Fibroblast of lung (primary cell): ENCODE measurements at regions not wholly inside any gene's neighbourhood (a gene's known extent, or its start where the extent isn't known, plus 50 kb on each side); places are given as distances from the start of the nearest gene placed in this dataset.
"Not testable (repeated sequence)": the region's sequence is repeated elsewhere in the genome, so short reads cannot be mapped to it uniquely, and the experiment has no call there.

Experiments used
- DNase-seq, 2 donors: peaks; one replicate each; pipeline versions ENCODE4 v3.0.0 to v3.0.0-alpha.2; 2010; ENCODE audit warnings: low read depth in 2 of 2
- H2AFZ ChIP-seq: 2 replicates; pipeline ENCODE4 v1.5.1; 2012; ENCODE audit warnings: low read length, control low read depth, inconsistent platforms
- H3K27ac ChIP-seq: 2 replicates; pipeline ENCODE4 v1.5.1; 2011; ENCODE audit warnings: low read length, control low read depth; ENCODE audit not compliant: insufficient read depth
- H3K27me3 ChIP-seq: 2 replicates; pipeline ENCODE4 v1.5.1; 2011; ENCODE audit warnings: mild to moderate bottlenecking, low read length; ENCODE audit not compliant: control insufficient read depth, insufficient read depth
- H3K36me3 ChIP-seq: 2 replicates; pipeline ENCODE4 v1.5.1; 2011; ENCODE audit warnings: low read length; ENCODE audit not compliant: control insufficient read depth, insufficient read depth
- H3K4me1 ChIP-seq: 2 replicates; pipeline ENCODE4 v1.5.1; 2011; ENCODE audit warnings: low read length; ENCODE audit not compliant: control insufficient read depth, insufficient read depth; ENCODE audit errors: extremely low read depth
- H3K4me2 ChIP-seq: 2 replicates; pipeline ENCODE4 v1.5.1; 2011; ENCODE audit warnings: low read length, control low read depth; ENCODE audit not compliant: insufficient read depth; ENCODE audit errors: extremely low read depth
- H3K4me3 ChIP-seq, 4 experiments: fragments of 200-600 bp in 1 of 4; sonication (generic) in 1 of 4; replicated peaks in 1 of 4; 2 replicates each; pipeline ENCODE4 v1.5.1; 2011 to 2016; ENCODE audit warnings: low read length in 4 of 4, low read depth in 3 of 4, mild to moderate bottlenecking in 3 of 4, control low read depth in 2 of 4, inconsistent platforms in 1 of 4, mixed read lengths in 1 of 4; ENCODE audit not compliant: insufficient read depth in 1 of 4; ENCODE audit errors: control extremely low read depth in 1 of 4
- H3K79me2 ChIP-seq: 2 replicates; pipeline ENCODE4 v1.5.1; 2012; ENCODE audit warnings: mild to moderate bottlenecking, low read length, inconsistent platforms; ENCODE audit not compliant: control insufficient read depth, insufficient read depth
- H3K9ac ChIP-seq: 2 replicates; pipeline ENCODE4 v1.5.1; 2011; ENCODE audit warnings: mild to moderate bottlenecking, low read length, control low read depth; ENCODE audit not compliant: insufficient read depth
- H3K9me3 ChIP-seq: 2 replicates; pipeline ENCODE4 v1.5.1; 2012; ENCODE audit warnings: low read depth, low read length; ENCODE audit not compliant: control insufficient read depth, insufficient read depth
- H4K20me1 ChIP-seq: 2 replicates; pipeline ENCODE4 v1.5.1; 2011; ENCODE audit warnings: low read length; ENCODE audit not compliant: control insufficient read depth, insufficient read depth; ENCODE audit errors: extremely low read depth
- CTCF ChIP-seq, 2 donors: IDR thresholded peaks in 1 of 2; conservative IDR thresholded peaks in 1 of 2; 1 replicate in 1 of 2; 2 replicates in 1 of 2; pipeline ENCODE4 v1.5.1; 2011 to 2012; ENCODE audit warnings: low read length in 2 of 2, control low read depth in 1 of 2, inconsistent platforms in 1 of 2, low read depth in 1 of 2, mild to moderate bottlenecking in 1 of 2
- EZH2 ChIP-seq: IDR thresholded peaks from 2 replicates; pipeline ENCODE4 v1.5.1; 2012; ENCODE audit warnings: low read length, control low read depth, mild to moderate bottlenecking; ENCODE audit errors: missing control alignments

GRCh38 chr5:116771466-116772151 is 197.0 kb upstream of the SEMA6A start:
- Histone ChIP-seq H3K4me1 (no peaks in the 10 kb centered on the region), H3K4me2 (no peak overlapping the region), H3K36me3 (no peaks in the 10 kb centered on the region), H2AFZ (no peak overlapping the region), H3K27ac (no peak overlapping the region), H3K4me3 (no peak overlapping the region), H3K27me3 (no peaks in the 10 kb centered on the region), H4K20me1 (no peaks in the 10 kb centered on the region), H3K9me3 (no peaks in the 10 kb centered on the region), H3K9ac (no peak overlapping the region), H3K79me2 (no peaks in the 10 kb centered on the region)
- TF ChIP-seq CTCF (conservative IDR thresholded peaks at IDR 0.05 in 1 of 2, IDR thresholded peaks at IDR 0.05 in 1 of 2; ENCODE audit: low read depth in 1 of 2, low read length in 2 of 2) (no peak), EZH2 (no peak)
- DNase-seq, result no peak

- not testable (repeated sequence) for H4K20me1 ChIP-seq, H3K36me3 ChIP-seq, H3K9ac ChIP-seq, H3K9me3 ChIP-seq, H3K27me3 ChIP-seq, H3K79me2 ChIP-seq, H3K4me2 ChIP-seq, H2AFZ ChIP-seq, H3K27ac ChIP-seq, H3K4me1 ChIP-seq, H3K4me3 ChIP-seq, DNase-seq
These were observed 195.3 kb upstream of the SEMA6A start for GRCh38 chr5:116769953-116770352.

GRCh38 chr5:116769470-116769869 is 194.8 kb upstream of the SEMA6A start:
- no peak overlapping the region for H2AFZ ChIP-seq
- DNase-seq, result no peak
- H3K36me3 ChIP-seq, result no peaks in the 10 kb centered on the region
- no peaks in the 10 kb centered on the region for H3K27me3 ChIP-seq
- TF ChIP-seq CTCF (conservative IDR thresholded peaks at IDR 0.05 in 1 of 2, IDR thresholded peaks at IDR 0.05 in 1 of 2; ENCODE audit: low read depth in 1 of 2, low read length in 2 of 2) (no peak), EZH2 (no peak)
- no peaks in the 10 kb centered on the region for H3K9me3 ChIP-seq
- no peaks in the 10 kb centered on the region for H4K20me1 ChIP-seq
- no peak overlapping the region for H3K4me2 ChIP-seq
- no peaks in the 10 kb centered on the region for H3K79me2 ChIP-seq
- no peak overlapping the region for H3K4me3 ChIP-seq
- no peak overlapping the region for H3K27ac ChIP-seq
- H3K4me1 ChIP-seq, result no peaks in the 10 kb centered on the region
- no peak overlapping the region for H3K9ac ChIP-seq
